ENCODE measurements at regions not wholly inside any gene's neighbourhood (a gene's known extent, or its start where the extent isn't known, plus 50 kb on each side); places are given as distances from the start of the nearest gene placed in this dataset.

DNA sequence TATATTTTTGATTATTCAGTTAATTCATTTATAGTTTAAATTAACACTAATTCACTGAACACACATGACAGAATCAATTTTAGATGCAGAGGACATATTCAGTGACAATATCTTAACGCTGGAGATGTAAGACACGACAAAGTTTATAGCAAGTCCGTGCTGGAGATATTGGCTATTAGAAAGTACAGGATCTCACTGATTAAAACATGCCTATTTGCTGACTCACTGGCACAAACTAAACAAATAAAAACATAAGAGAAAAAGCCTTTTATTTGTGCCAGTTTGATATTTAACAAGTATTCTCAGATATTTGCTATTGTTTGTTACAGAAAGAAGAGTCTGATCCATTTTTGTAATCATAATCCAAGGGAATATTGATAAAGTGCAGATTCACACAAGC is 1122.9 kb upstream of the B3GALT2 start:
- TF ChIP-seq CTCF (IDR thresholded peaks at IDR 0.05) (no peak), CEBPB (IDR thresholded peaks at IDR 0.05) (no peak)

All from A549 (cell line).